ENCODE measurements at regions not wholly inside any gene's neighbourhood (a gene's known extent, or its start where the extent isn't known, plus 50 kb on each side); places are given as distances from the start of the nearest gene placed in this dataset.

DNA sequence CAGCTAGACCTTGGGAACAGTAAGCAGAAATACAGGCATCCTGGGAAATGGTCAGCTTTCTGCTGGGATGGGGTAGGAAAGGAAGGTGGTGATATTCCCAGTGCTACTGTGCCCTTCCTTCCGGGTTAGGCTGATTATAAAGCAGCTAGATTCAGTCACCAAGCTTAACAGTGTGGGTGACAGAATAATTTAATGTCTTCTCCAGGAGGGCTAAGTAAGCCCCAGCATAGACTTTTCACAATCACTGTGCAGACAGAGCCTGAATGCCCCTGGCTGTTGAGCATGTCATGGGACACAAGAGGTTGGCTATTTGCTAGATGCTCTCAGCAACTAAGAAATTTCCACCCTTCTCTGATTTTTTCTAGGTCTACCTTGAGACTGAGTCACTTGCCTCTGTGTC, 513.0 kb downstream of the TOX3 start:
- no peaks in the 10 kb centered on the region for H3K27me3 ChIP-seq (ENCODE audit: control insufficient read depth, insufficient read depth, low read length)
- no peak overlapping the region for H3K4me3 ChIP-seq (ENCODE audit: low read length)
- no peaks in the 10 kb centered on the region for H3K9me3 ChIP-seq (replicated peaks; ENCODE audit: control insufficient read depth, low read depth, low read length)
- no peaks in the 10 kb centered on the region for H3K36me3 ChIP-seq (ENCODE audit: control insufficient read depth, insufficient read depth, low read length)
- DNase-seq, result no peak
- 83% methylated on average over 1 of the region's 1 CpG for WGBS (ENCODE audit: insufficient coverage)
- no peak overlapping the region for H3K27ac ChIP-seq (ENCODE audit: low read length)
- no peaks in the 10 kb centered on the region for H3K4me1 ChIP-seq (ENCODE audit: control insufficient read depth, insufficient read depth, low read length)

DNA sequence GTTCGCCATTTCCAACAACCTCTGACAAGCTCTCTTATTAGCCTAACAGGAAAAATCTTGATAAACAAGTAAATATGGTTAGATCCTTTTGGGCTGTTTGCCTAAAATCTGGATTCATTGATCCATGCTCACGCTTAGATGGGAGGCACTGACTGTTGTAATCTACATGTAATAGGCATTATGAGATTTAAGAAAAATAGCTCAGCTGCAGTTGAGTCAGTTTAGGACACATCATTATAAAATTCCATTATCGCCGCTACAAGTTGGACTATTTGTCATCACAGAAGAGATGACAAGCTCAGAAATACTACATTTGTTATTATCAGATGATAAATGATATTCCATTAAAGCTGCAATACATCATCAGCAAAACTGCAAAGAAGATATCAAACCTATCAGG, 524.0 kb downstream of the TOX3 start:
- DNase-seq, result no peak
- no peaks in the 10 kb centered on the region for H3K36me3 ChIP-seq (ENCODE audit: control insufficient read depth, insufficient read depth, low read length)
- no peak overlapping the region for H3K4me3 ChIP-seq (ENCODE audit: low read length)
- WGBS (ENCODE audit: insufficient coverage), result no CpG with 5 or more reads among the region's 4 CpGs
- no peaks in the 10 kb centered on the region for H3K27me3 ChIP-seq (ENCODE audit: control insufficient read depth, insufficient read depth, low read length)
- H3K9me3 ChIP-seq (replicated peaks; ENCODE audit: control insufficient read depth, low read depth, low read length), result no peaks in the 10 kb centered on the region
- H3K27ac ChIP-seq (ENCODE audit: low read length), result no peak overlapping the region
- H3K4me1 ChIP-seq (ENCODE audit: control insufficient read depth, insufficient read depth, low read length), result no peaks in the 10 kb centered on the region

DNA sequence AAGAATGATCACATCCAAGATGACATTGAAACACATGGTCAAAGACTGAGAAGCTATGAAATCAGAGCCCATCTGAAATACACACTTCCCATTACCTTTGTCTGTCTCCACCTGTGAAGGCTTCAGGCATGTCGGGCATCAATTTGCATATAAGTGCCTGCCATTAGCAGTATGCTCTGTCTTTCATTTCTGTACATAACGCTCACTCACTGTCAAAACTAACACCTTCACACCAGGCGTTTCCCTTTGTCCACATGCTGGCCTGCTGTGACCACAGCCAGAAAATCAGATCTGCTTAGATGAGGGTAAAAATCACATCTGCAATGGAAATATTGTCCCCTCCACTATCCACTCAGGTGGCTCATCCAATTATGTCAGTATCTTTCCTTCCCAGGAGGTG, 524.8 kb downstream of the TOX3 start:
- DNase-seq, result no peak
- Histone ChIP-seq H3K27me3 (ENCODE audit: control insufficient read depth, insufficient read depth, low read length) (no peaks in the 10 kb centered on the region), H3K9me3 (replicated peaks; ENCODE audit: control insufficient read depth, low read depth, low read length) (peaks cover 2% of the 10 kb centered on the region), H3K4me3 (ENCODE audit: low read length) (no peak overlapping the region), H3K36me3 (ENCODE audit: control insufficient read depth, insufficient read depth, low read length) (no peaks in the 10 kb centered on the region), H3K27ac (ENCODE audit: low read length) (no peak overlapping the region), H3K4me1 (ENCODE audit: control insufficient read depth, insufficient read depth, low read length) (no peaks in the 10 kb centered on the region)
- WGBS (ENCODE audit: insufficient coverage), result 67% methylated on average over 3 of the region's 3 CpGs

DNA sequence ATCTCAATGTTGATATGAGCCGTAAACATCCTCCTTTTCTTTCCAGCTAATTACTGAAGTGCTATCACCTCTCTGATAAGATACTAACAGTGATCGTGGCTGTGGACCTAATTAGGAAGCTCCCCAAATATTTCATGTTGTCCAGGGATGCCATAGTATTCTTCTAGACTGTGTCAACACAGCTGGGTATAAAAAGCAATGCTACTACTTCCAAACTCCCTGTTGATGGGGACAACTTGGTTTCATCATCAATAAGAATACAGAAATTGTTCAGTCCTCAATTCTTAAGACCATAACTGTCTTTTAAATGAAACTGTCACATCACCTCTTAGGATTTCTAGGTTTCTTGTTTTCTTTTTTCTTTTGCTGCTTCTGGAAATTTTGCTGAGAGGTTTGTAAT, 530.6 kb downstream of the TOX3 start:
- Histone ChIP-seq H3K27ac (ENCODE audit: low read length) (no peak overlapping the region), H3K4me3 (ENCODE audit: low read length) (no peak overlapping the region), H3K9me3 (replicated peaks; ENCODE audit: control insufficient read depth, low read depth, low read length) (peaks cover 12% of the 10 kb centered on the region), H3K4me1 (ENCODE audit: control insufficient read depth, insufficient read depth, low read length) (no peaks in the 10 kb centered on the region), H3K27me3 (ENCODE audit: control insufficient read depth, insufficient read depth, low read length) (no peaks in the 10 kb centered on the region), H3K36me3 (ENCODE audit: control insufficient read depth, insufficient read depth, low read length) (no peaks in the 10 kb centered on the region)
- no peak for DNase-seq
- no CpG with 5 or more reads among the region's 2 CpGs for WGBS (ENCODE audit: insufficient coverage)

DNA sequence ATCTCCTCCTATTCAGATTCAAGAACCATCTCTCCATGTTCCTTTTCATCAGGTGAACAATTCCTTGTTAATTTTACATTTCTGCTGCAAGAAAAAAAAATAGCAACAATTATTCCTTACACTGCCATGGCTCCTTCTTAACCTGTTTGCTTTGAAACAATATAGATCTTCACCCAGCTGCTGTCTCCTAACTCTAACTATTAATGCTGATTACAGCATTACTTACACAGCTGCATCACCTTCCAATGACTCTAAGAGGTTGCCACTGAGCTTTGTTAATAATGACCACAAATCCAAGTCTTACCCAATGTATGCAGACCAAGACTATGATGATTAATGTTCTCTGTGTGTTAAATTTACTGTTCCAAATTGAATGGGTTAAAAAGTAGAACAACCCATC, 541.4 kb downstream of the TOX3 start:
- no peak overlapping the region for H3K27ac ChIP-seq (ENCODE audit: low read length)
- no peaks in the 10 kb centered on the region for H3K9me3 ChIP-seq (replicated peaks; ENCODE audit: control insufficient read depth, low read depth, low read length)
- no peak for DNase-seq
- H3K4me3 ChIP-seq (ENCODE audit: low read length), result no peak overlapping the region
- H3K27me3 ChIP-seq (ENCODE audit: control insufficient read depth, insufficient read depth, low read length), result no peaks in the 10 kb centered on the region
- H3K36me3 ChIP-seq (ENCODE audit: control insufficient read depth, insufficient read depth, low read length), result no peaks in the 10 kb centered on the region
- no peaks in the 10 kb centered on the region for H3K4me1 ChIP-seq (ENCODE audit: control insufficient read depth, insufficient read depth, low read length)

DNA sequence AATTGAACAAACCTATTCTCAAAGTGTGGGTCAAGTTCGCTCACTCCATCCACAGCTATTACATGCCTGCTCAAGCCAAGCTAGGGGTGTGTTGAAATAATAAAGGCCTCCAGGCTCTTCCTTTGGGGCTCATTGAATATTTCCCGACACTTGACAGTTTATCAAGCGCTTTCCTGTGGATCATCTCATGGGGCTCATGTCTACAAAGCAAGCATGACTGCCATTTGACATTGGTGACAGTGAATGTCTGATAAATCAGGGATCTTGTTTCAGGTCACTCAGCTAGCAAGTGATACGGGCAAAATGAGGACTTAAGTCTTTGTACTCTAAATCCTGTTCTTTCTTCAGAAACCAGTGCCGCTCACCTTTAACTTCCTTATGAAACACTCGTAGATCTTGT, 542.6 kb downstream of the TOX3 start:
- H3K36me3 ChIP-seq (ENCODE audit: control insufficient read depth, insufficient read depth, low read length), result no peaks in the 10 kb centered on the region
- WGBS (ENCODE audit: insufficient coverage), result 71% methylated on average over 5 of the region's 6 CpGs
- H3K27me3 ChIP-seq (ENCODE audit: control insufficient read depth, insufficient read depth, low read length), result no peaks in the 10 kb centered on the region
- no peak for DNase-seq
- H3K9me3 ChIP-seq (replicated peaks; ENCODE audit: control insufficient read depth, low read depth, low read length), result no peaks in the 10 kb centered on the region
- no peak overlapping the region for H3K27ac ChIP-seq (ENCODE audit: low read length)
- H3K4me3 ChIP-seq (ENCODE audit: low read length), result no peak overlapping the region
- no peaks in the 10 kb centered on the region for H3K4me1 ChIP-seq (ENCODE audit: control insufficient read depth, insufficient read depth, low read length)

DNA sequence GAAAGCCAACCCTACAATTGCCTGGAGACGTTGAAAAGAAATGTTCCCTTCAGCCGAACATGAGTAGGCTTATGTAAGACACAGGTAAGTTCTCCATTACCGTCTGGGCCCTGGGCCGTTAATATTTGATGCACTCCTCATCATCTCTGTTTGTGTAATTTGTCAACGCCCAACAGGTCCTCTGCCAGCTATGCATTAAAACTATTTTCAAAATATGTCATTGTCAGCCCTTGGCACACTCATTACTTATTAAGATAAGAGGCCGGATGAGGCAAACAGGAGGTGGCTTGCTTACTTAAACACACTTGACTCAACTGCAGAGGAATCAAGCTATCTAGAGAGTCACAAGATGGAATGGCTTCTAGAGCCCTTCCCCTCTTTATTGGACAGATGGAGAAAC, 544.9 kb downstream of the TOX3 start:
- 80% methylated on average over 4 of the region's 6 CpGs for WGBS (ENCODE audit: insufficient coverage)
- Histone ChIP-seq H3K27me3 (ENCODE audit: control insufficient read depth, insufficient read depth, low read length) (no peaks in the 10 kb centered on the region), H3K36me3 (ENCODE audit: control insufficient read depth, insufficient read depth, low read length) (no peaks in the 10 kb centered on the region), H3K4me3 (ENCODE audit: low read length) (no peak overlapping the region), H3K27ac (ENCODE audit: low read length) (no peak overlapping the region), H3K9me3 (replicated peaks; ENCODE audit: control insufficient read depth, low read depth, low read length) (no peaks in the 10 kb centered on the region), H3K4me1 (ENCODE audit: control insufficient read depth, insufficient read depth, low read length) (no peaks in the 10 kb centered on the region)
- DNase-seq, result no peak

DNA sequence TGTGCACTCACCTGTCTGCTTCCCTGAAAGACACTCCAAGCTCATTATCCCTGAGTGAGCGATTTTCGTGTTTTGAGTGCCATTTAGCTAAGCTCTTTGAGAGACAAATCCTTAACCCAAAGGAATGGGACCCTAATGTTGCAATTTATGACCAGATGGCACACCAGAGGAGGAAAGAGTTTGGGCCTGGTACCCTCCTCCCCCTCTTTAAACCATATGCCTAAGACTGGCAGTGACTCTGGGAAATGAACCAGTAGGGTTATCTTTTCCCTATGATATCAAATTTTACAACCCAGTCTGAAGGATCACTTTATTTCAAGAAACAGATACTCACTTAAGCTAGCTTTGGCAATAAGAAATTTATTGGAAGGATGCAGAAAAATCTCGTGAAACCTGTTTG, 550.4 kb downstream of the TOX3 start:
- 10% methylated on average over 1 of the region's 3 CpGs for WGBS (ENCODE audit: insufficient coverage)
- H3K27me3 ChIP-seq (ENCODE audit: control insufficient read depth, insufficient read depth, low read length), result no peaks in the 10 kb centered on the region
- H3K9me3 ChIP-seq (replicated peaks; ENCODE audit: control insufficient read depth, low read depth, low read length), result no peaks in the 10 kb centered on the region
- H3K4me1 ChIP-seq (ENCODE audit: control insufficient read depth, insufficient read depth, low read length), result no peaks in the 10 kb centered on the region
- DNase-seq, result no peak
- H3K27ac ChIP-seq (ENCODE audit: low read length), result no peak overlapping the region
- H3K4me3 ChIP-seq (ENCODE audit: low read length), result no peak overlapping the region
- H3K36me3 ChIP-seq (ENCODE audit: control insufficient read depth, insufficient read depth, low read length), result no peaks in the 10 kb centered on the region

DNA sequence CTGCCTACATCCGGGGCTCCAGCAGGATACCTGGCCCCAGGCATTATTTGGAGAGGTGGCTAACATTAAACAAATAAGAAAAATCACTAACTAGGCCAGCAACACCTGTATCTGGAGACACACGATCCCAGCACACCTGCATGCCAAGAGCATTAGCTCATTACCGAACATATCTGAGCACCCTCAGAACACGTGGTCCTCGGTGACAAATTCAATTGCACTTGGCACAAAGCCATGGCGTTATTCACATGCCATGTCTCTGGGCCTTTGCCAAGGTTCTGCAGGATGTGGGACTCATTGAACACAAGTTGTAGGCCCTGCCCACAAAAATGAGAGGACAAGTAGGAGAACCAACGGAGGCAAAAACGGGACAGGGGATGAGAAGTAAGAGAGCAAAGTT, 552.3 kb downstream of the TOX3 start:
- no peaks in the 10 kb centered on the region for H3K4me1 ChIP-seq (ENCODE audit: control insufficient read depth, insufficient read depth, low read length)

DNA sequence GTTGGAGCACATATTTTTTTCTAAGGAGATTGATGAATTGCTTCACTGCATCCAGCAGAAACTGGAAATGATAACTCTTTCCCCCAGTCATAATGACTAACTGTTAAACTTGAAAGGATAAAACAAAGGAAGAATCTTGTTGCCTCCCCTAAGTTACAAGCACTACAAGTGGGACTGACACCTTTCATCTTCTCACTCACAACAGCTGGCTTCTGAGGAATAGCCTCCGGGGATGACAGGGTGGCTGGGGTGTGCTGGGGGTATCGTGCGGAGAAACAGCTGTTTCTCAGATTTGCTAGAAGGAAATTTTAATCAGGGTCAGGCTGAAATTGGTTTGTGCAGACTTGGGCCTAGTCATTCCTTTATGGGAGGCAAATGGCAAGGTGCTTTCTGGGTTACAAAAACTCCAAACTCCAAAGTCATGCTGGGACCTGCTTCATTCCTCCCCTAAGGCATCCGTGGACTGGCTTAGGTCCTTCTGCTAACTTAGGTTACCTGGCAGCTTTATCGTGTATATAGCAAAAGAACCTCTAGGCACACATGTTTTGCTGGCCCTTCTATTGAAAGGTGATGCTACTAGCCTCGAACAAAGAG, 557.2 kb downstream of the TOX3 start:
- DNase-seq, result no peak
- H3K27ac ChIP-seq (ENCODE audit: low read length), result no peak overlapping the region
- H3K9me3 ChIP-seq (replicated peaks; ENCODE audit: control insufficient read depth, low read depth, low read length), result no peaks in the 10 kb centered on the region
- no peaks in the 10 kb centered on the region for H3K4me1 ChIP-seq (ENCODE audit: control insufficient read depth, insufficient read depth, low read length)
- H3K4me3 ChIP-seq (ENCODE audit: low read length), result no peak overlapping the region
- no peaks in the 10 kb centered on the region for H3K36me3 ChIP-seq (ENCODE audit: control insufficient read depth, insufficient read depth, low read length)
- H3K27me3 ChIP-seq (ENCODE audit: control insufficient read depth, insufficient read depth, low read length), result no peaks in the 10 kb centered on the region
- 55% methylated on average over 2 of the region's 6 CpGs for WGBS (ENCODE audit: insufficient coverage)

More for the DNA sequence above, 552.3 kb downstream of the TOX3 start:
- peak; percentile 17 for DNase-seq
- 59% methylated on average over 4 of the region's 8 CpGs for WGBS (ENCODE audit: insufficient coverage)
- H3K4me3 ChIP-seq (ENCODE audit: low read length), result no peak overlapping the region
- H3K27me3 ChIP-seq (ENCODE audit: control insufficient read depth, insufficient read depth, low read length), result no peaks in the 10 kb centered on the region
- no peaks in the 10 kb centered on the region for H3K9me3 ChIP-seq (replicated peaks; ENCODE audit: control insufficient read depth, low read depth, low read length)
- H3K27ac ChIP-seq (ENCODE audit: low read length), result no peak overlapping the region
- H3K36me3 ChIP-seq (ENCODE audit: control insufficient read depth, insufficient read depth, low read length), result no peaks in the 10 kb centered on the region

DNA sequence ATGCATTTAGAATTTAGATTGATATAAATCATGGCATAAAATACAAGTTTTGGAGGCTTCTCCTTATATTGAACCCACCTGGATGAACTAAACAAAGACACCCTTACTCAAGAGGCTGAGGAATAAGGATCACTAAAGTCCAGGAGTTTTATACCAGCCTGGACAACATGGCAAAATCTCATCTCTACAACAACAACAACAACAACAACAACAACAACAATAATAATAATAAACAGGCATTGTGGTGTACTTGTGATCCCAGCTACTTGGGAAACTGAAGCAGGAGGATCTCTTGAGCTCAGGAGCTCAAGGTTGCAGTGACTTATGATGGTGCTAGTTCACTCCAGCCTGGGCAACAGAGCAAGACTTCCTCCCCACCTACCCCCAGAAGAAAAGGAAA, 558.0 kb downstream of the TOX3 start:
- Histone ChIP-seq H3K27me3 (ENCODE audit: control insufficient read depth, insufficient read depth, low read length) (no peaks in the 10 kb centered on the region), H3K27ac (ENCODE audit: low read length) (no peak overlapping the region), H3K9me3 (replicated peaks; ENCODE audit: control insufficient read depth, low read depth, low read length) (no peaks in the 10 kb centered on the region), H3K36me3 (ENCODE audit: control insufficient read depth, insufficient read depth, low read length) (no peaks in the 10 kb centered on the region), H3K4me1 (ENCODE audit: control insufficient read depth, insufficient read depth, low read length) (no peaks in the 10 kb centered on the region), H3K4me3 (ENCODE audit: low read length) (no peak overlapping the region)
- DNase-seq, result no peak
